Hematopoietic multipotent progenitor cell treated with erythropoietin and hydrocortisone succinate and interleukin-3 and kit ligand, for 17 days (in vitro differentiated cells): ENCODE measurements at regions not wholly inside any gene's neighbourhood (a gene's known extent, or its start where the extent isn't known, plus 50 kb on each side); places are given as distances from the start of the nearest gene placed in this dataset.
A peak's percentile ranks its signal among the peaks of the same experiment; 100 is the strongest.

Experiments
- DNase-seq: peaks from one replicate; pipeline ENCODE4 v3.0.0-alpha.2; 2015; ENCODE audit warnings: low spot score

- no peak for DNase-seq
Measured at GRCh38 chr1:91575909-91576519, 75.4 kb downstream of the CDC7 start.

GRCh38 chr1:91578320-91579109 is 77.9 kb downstream of the CDC7 start:
- peak; percentile 8 for DNase-seq

GRCh38 chr1:91579658-91580228 is 79.1 kb downstream of the CDC7 start:
- DNase-seq = no peak

GRCh38 chr1:91582431-91582921 is 81.8 kb downstream of the CDC7 start:
- no peak for DNase-seq

DNA sequence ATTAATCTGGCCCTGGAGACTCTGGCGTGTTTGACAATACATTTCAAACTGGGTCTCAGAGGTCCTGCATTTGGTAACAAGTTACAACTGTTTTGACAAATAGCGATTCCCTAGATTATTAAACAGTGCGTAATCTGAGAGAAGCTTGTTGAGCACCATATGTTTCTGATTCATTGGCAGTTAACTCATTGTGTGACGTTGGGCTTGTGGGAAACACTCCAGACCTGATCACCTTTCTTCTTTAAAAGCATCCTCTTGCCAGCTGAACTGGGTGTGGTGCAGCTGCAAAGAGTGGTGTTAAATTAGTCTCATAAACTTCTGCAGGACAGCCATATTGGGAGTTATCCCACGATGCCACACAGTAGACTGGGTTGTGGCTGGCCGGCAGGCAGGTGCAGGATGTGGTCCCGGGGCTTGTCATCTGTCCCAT is 82.7 kb downstream of the CDC7 start:
- DNase-seq = no peak

GRCh38 chr1:91584309-91584708 is 83.7 kb downstream of the CDC7 start:
- no peak for DNase-seq

DNA sequence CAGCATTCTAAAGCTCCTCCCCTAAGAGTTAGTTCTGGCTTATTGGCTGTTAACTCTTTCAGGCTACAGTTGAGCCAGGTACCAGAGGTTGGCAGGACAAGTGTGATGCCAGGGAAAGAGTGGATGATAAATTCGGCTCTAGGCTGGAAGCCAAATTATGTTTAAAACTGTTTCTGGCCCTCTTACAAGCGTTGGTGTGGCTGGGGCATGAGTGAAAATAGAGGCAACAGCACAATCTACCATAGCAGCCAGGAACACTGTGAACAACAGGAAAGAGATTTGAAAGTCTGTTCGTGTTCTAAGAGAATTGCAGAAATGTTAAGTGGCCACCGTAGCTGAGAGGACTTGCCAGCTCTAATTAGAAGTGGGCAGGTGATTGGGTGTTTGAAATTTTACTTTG is 84.2 kb downstream of the CDC7 start:
- no peak for DNase-seq

DNA sequence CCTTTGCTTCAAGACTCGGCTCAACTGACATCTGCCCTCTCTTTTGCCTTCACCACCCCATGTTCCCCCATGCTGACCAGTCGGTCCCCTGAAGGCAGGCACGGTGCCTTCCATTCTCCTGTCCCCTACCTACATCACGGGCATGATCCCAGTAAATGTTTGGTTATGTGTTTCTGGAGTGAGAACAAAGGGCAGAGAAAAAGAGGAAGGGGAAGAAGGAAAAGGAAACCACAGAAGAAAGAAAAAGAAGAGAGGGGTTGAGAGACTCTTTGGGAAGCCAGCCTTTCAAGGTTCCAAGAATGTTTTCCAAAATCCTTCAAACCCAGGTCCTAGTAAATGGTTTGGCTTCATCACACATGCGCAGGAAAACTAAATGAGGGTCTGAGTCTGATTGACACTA is 84.9 kb downstream of the CDC7 start:
- no peak for DNase-seq

DNA sequence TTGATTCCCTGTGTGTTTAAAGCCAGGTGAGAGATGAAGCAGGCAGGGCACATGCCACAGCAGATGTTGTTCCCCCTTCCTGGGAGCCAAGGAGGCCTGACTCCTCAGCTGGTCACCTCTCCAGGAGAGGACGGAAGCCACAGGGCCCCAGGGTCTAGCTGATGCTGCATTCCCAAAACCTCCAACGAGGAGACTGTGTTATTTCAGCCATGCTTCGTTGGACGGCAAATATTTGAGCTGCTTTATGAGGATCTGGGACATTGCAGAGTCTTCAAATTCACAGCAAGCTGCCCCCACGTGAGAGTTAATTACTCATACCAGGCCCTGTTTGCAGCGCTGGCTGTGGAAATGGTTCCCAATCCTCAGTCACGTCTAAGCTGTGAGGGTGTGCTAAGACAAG is 85.3 kb downstream of the CDC7 start:
- no peak for DNase-seq

GRCh38 chr1:91589437-91589836 is 88.8 kb downstream of the CDC7 start:
- no peak for DNase-seq

GRCh38 chr1:91591175-91591974 is 90.7 kb downstream of the CDC7 start:
- peak; percentile 58 for DNase-seq

DNA sequence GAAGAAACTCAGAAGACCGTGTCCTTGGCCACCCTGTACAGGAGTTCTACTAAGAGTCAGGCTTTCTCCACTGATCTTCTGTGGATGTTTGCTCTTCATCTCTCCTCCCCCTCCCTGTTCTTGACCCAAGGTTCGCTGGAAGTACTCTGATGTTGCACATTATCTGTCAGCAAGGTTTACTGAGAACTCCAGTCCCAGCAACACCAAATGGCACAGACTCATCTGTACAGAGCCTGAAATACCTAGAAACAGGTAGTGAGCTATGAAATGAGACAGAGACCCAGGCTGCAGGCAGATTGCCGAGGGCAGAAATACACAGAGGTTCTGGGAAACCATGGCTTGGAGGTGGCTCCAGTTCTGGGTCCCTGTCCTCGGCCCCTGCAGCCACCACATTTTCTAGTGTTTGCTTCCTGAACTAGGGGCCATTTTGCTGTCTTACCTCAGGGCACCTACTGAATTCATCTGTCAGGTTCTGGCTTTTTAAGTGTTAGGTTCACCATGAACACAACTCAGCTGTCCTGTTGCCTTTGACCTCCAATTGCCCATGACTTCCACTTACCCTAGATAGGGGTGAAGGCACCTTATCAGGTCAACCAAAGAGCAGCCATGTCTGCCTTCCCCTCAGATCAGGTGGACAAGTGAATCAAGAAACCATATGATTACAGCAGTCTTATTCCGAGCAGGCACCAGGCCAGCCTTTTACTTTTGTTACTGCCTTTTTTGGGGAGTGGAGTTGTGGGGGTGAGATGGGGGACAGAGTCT is 92.2 kb downstream of the CDC7 start:
- no peak for DNase-seq

GRCh38 chr1:91594383-91595055 is 93.9 kb downstream of the CDC7 start:
- DNase-seq = no peak

- DNase-seq = peak; percentile 56
Measured at GRCh38 chr1:91596474-91596873, 95.8 kb downstream of the CDC7 start.

DNA sequence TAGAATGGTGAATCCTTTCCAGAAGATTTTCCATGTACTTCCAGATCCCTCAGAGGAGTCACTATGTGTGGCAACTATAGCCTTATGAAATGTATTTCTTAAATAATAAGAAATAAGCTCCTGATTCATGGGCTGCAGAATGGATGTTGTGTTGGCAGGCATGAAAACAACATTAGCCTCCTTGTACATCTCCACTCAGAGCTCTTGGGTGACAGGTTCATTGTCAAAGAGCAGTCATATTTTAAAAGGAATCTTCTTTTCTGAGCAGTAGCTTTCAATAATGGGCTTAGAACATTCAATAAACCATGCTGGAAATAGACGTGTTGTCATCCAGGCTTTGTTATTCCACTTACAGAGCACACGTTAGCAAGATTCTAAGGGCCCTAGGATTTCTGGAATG is 96.6 kb downstream of the CDC7 start:
- no peak for DNase-seq

- no peak for DNase-seq
Measured at GRCh38 chr1:91600431-91601337, 100.0 kb downstream of the CDC7 start.

- DNase-seq = no peak
Measured at GRCh38 chr1:91601554-91602376, 101.1 kb downstream of the CDC7 start.

GRCh38 chr1:91603409-91603808 is 102.8 kb downstream of the CDC7 start:
- no peak for DNase-seq

DNA sequence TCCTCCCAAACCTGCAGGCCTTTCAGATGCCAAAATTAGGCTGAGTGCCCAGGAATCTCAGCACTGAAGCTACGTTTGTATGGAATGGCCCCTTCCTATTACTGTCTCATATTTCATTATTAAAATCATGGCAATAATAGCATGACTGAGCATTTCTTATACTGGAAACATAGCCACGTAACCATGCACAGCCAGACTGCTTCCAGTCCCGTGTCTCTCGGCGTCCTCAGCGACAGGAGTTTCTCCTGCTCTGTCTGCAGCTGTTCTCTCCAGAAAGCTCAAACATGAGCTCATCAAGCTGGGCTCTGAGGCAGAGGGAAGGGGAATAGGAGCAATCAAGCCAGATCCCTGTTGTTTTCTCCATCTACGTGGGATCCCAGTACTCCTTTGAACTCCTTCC is 104.0 kb downstream of the CDC7 start:
- DNase-seq = no peak
